ENCODE measurements at regions not wholly inside any gene's neighbourhood (a gene's known extent, or its start where the extent isn't known, plus 50 kb on each side); places are given as distances from the start of the nearest gene placed in this dataset.

GRCh38 chr13:73623281-73623680 is 510.9 kb downstream of the KLF12 start:
- whole genome bisulfite sequencing (ENCODE audit: insufficient coverage) = 92% methylated on average over 3 of the region's 3 CpGs
- DNase-seq = no peak
- no peaks in the 10 kb centered on the region for H3K4me1 ChIP-seq (ENCODE audit: control insufficient read depth, insufficient read depth, low read length)
- H3K27me3 ChIP-seq (ENCODE audit: control insufficient read depth, insufficient read depth, low read length) = no peaks in the 10 kb centered on the region
- no peaks in the 10 kb centered on the region for H3K36me3 ChIP-seq (ENCODE audit: control insufficient read depth, insufficient read depth, low read length)
- H3K9me3 ChIP-seq (replicated peaks; ENCODE audit: control insufficient read depth, low read depth, low read length) = no peaks in the 10 kb centered on the region
- H3K27ac ChIP-seq (ENCODE audit: low read length) = no peak overlapping the region
- H3K4me3 ChIP-seq (ENCODE audit: low read length) = no peak overlapping the region

- Histone ChIP-seq H3K27me3 (ENCODE audit: control insufficient read depth, insufficient read depth, low read length) (no peaks in the 10 kb centered on the region), H3K4me1 (ENCODE audit: control insufficient read depth, insufficient read depth, low read length) (no peaks in the 10 kb centered on the region), H3K36me3 (ENCODE audit: control insufficient read depth, insufficient read depth, low read length) (no peaks in the 10 kb centered on the region), H3K27ac (ENCODE audit: low read length) (no peak overlapping the region), H3K4me3 (ENCODE audit: low read length) (no peak overlapping the region), H3K9me3 (replicated peaks; ENCODE audit: control insufficient read depth, low read depth, low read length) (no peaks in the 10 kb centered on the region)
- no CpG with 5 or more reads among the region's 3 CpGs for WGBS (ENCODE audit: insufficient coverage)
- DNase-seq = peak; percentile 19
Measured at GRCh38 chr13:73622381-73622780, 511.8 kb downstream of the KLF12 start.

GRCh38 chr13:73618275-73618865 is 515.8 kb downstream of the KLF12 start:
- peak; percentile 8 for DNase-seq
- Histone ChIP-seq H3K27me3 (ENCODE audit: control insufficient read depth, insufficient read depth, low read length) (no peaks in the 10 kb centered on the region), H3K4me1 (ENCODE audit: control insufficient read depth, insufficient read depth, low read length) (no peaks in the 10 kb centered on the region), H3K4me3 (ENCODE audit: low read length) (no peak overlapping the region), H3K9me3 (replicated peaks; ENCODE audit: control insufficient read depth, low read depth, low read length) (no peaks in the 10 kb centered on the region), H3K36me3 (ENCODE audit: control insufficient read depth, insufficient read depth, low read length) (no peaks in the 10 kb centered on the region), H3K27ac (ENCODE audit: low read length) (no peak overlapping the region)
- WGBS (ENCODE audit: insufficient coverage) = 58% methylated on average over 2 of the region's 9 CpGs

- H3K4me3 ChIP-seq (ENCODE audit: low read length) = no peak overlapping the region
- no peaks in the 10 kb centered on the region for H3K36me3 ChIP-seq (ENCODE audit: control insufficient read depth, insufficient read depth, low read length)
- H3K27ac ChIP-seq (ENCODE audit: low read length) = no peak overlapping the region
- 94% methylated on average over 2 of the region's 3 CpGs for WGBS (ENCODE audit: insufficient coverage)
- H3K27me3 ChIP-seq (ENCODE audit: control insufficient read depth, insufficient read depth, low read length) = no peaks in the 10 kb centered on the region
- DNase-seq = no peak
- no peaks in the 10 kb centered on the region for H3K4me1 ChIP-seq (ENCODE audit: control insufficient read depth, insufficient read depth, low read length)
- no peaks in the 10 kb centered on the region for H3K9me3 ChIP-seq (replicated peaks; ENCODE audit: control insufficient read depth, low read depth, low read length)
Measured at GRCh38 chr13:73616861-73617260, 517.3 kb downstream of the KLF12 start.

GRCh38 chr13:73610799-73611592 is 523.2 kb downstream of the KLF12 start:
- Histone ChIP-seq H3K36me3 (ENCODE audit: control insufficient read depth, insufficient read depth, low read length) (no peaks in the 10 kb centered on the region), H3K27me3 (ENCODE audit: control insufficient read depth, insufficient read depth, low read length) (no peaks in the 10 kb centered on the region), H3K4me1 (ENCODE audit: control insufficient read depth, insufficient read depth, low read length) (no peaks in the 10 kb centered on the region), H3K4me3 (ENCODE audit: low read length) (no peak overlapping the region), H3K9me3 (replicated peaks; ENCODE audit: control insufficient read depth, low read depth, low read length) (no peaks in the 10 kb centered on the region), H3K27ac (ENCODE audit: low read length) (no peak overlapping the region)
- WGBS (ENCODE audit: insufficient coverage) = no CpG with 5 or more reads among the region's 6 CpGs
- peak; percentile 2 for DNase-seq

- no peak overlapping the region for H3K4me3 ChIP-seq (ENCODE audit: low read length)
- DNase-seq = no peak
- H3K9me3 ChIP-seq (replicated peaks; ENCODE audit: control insufficient read depth, low read depth, low read length) = peaks cover 3% of the 10 kb centered on the region
- no peak overlapping the region for H3K27ac ChIP-seq (ENCODE audit: low read length)
- no peaks in the 10 kb centered on the region for H3K27me3 ChIP-seq (ENCODE audit: control insufficient read depth, insufficient read depth, low read length)
- no peaks in the 10 kb centered on the region for H3K36me3 ChIP-seq (ENCODE audit: control insufficient read depth, insufficient read depth, low read length)
- WGBS (ENCODE audit: insufficient coverage) = 58% methylated on average over 3 of the region's 7 CpGs
- no peaks in the 10 kb centered on the region for H3K4me1 ChIP-seq (ENCODE audit: control insufficient read depth, insufficient read depth, low read length)
Measured at GRCh38 chr13:73608711-73609485, 525.3 kb downstream of the KLF12 start.

GRCh38 chr13:73608157-73608516 is 526.1 kb downstream of the KLF12 start:
- no peaks in the 10 kb centered on the region for H3K36me3 ChIP-seq (ENCODE audit: control insufficient read depth, insufficient read depth, low read length)
- H3K4me3 ChIP-seq (ENCODE audit: low read length) = no peak overlapping the region
- no peaks in the 10 kb centered on the region for H3K27me3 ChIP-seq (ENCODE audit: control insufficient read depth, insufficient read depth, low read length)
- H3K9me3 ChIP-seq (replicated peaks; ENCODE audit: control insufficient read depth, low read depth, low read length) = peaks cover 3% of the 10 kb centered on the region
- H3K4me1 ChIP-seq (ENCODE audit: control insufficient read depth, insufficient read depth, low read length) = no peaks in the 10 kb centered on the region
- no peak for DNase-seq
- WGBS (ENCODE audit: insufficient coverage) = 100% methylated on average over 1 of the region's 2 CpGs
- no peak overlapping the region for H3K27ac ChIP-seq (ENCODE audit: low read length)

GRCh38 chr13:73607489-73608156 is 526.6 kb downstream of the KLF12 start:
- WGBS (ENCODE audit: insufficient coverage) = no CpG with 5 or more reads among the region's 6 CpGs
- H3K27ac ChIP-seq (ENCODE audit: low read length) = no peak overlapping the region
- DNase-seq = no peak

GRCh38 chr13:73603646-73604045 is 530.6 kb downstream of the KLF12 start:
- Histone ChIP-seq H3K36me3 (ENCODE audit: control insufficient read depth, insufficient read depth, low read length) (no peaks in the 10 kb centered on the region), H3K27ac (ENCODE audit: low read length) (no peak overlapping the region), H3K9me3 (replicated peaks; ENCODE audit: control insufficient read depth, low read depth, low read length) (peaks cover 3% of the 10 kb centered on the region), H3K27me3 (ENCODE audit: control insufficient read depth, insufficient read depth, low read length) (no peaks in the 10 kb centered on the region), H3K4me3 (ENCODE audit: low read length) (no peak overlapping the region), H3K4me1 (ENCODE audit: control insufficient read depth, insufficient read depth, low read length) (no peaks in the 10 kb centered on the region)
- WGBS (ENCODE audit: insufficient coverage) = no CpG with 5 or more reads among the region's 1 CpG
- DNase-seq = no peak

More at GRCh38 chr13:73607489-73608156, 526.6 kb downstream of the KLF12 start:
- peaks cover 3% of the 10 kb centered on the region for H3K9me3 ChIP-seq (replicated peaks; ENCODE audit: control insufficient read depth, low read depth, low read length)
- H3K4me3 ChIP-seq (ENCODE audit: low read length) = no peak overlapping the region
- H3K4me1 ChIP-seq (ENCODE audit: control insufficient read depth, insufficient read depth, low read length) = no peaks in the 10 kb centered on the region
- no peaks in the 10 kb centered on the region for H3K27me3 ChIP-seq (ENCODE audit: control insufficient read depth, insufficient read depth, low read length)
- H3K36me3 ChIP-seq (ENCODE audit: control insufficient read depth, insufficient read depth, low read length) = no peaks in the 10 kb centered on the region

GRCh38 chr13:73602295-73602694 is 531.9 kb downstream of the KLF12 start:
- DNase-seq = no peak
- WGBS (ENCODE audit: insufficient coverage) = no CpG with 5 or more reads among the region's 5 CpGs

More at GRCh38 chr13:73602295-73602694, 531.9 kb downstream of the KLF12 start:
- H3K4me1 ChIP-seq (ENCODE audit: control insufficient read depth, insufficient read depth, low read length) = no peaks in the 10 kb centered on the region
- H3K9me3 ChIP-seq (replicated peaks; ENCODE audit: control insufficient read depth, low read depth, low read length) = peaks cover 3% of the 10 kb centered on the region
- H3K36me3 ChIP-seq (ENCODE audit: control insufficient read depth, insufficient read depth, low read length) = no peaks in the 10 kb centered on the region
- H3K27me3 ChIP-seq (ENCODE audit: control insufficient read depth, insufficient read depth, low read length) = no peaks in the 10 kb centered on the region
- no peak overlapping the region for H3K27ac ChIP-seq (ENCODE audit: low read length)
- no peak overlapping the region for H3K4me3 ChIP-seq (ENCODE audit: low read length)

Data from muscle of leg (tissue), 3 donors.